Right atrium auricular region (tissue), 2 donors: ENCODE measurements at regions not wholly inside any gene's neighbourhood (a gene's known extent, or its start where the extent isn't known, plus 50 kb on each side); places are given as distances from the start of the nearest gene placed in this dataset.
"Not testable (repeated sequence)": the region's sequence is repeated elsewhere in the genome, so short reads cannot be mapped to it uniquely, and the experiment has no call there.

Experiments
- DNase-seq: peaks from one replicate; pipeline ENCODE4 v3.0.0-alpha.2; 2019; ENCODE audit warnings: low spot score
- H3K27ac ChIP-seq, 2 donors: fragments of 200-600 bp; sonication (generic); 1 replicate in 1 of 2; 2 replicates in 1 of 2; pipeline ENCODE4 v1.5.1; 2016 to 2019
- H3K27me3 ChIP-seq, 2 donors: fragments of 200-600 bp; sonication (generic); one replicate each; pipeline versions ENCODE4 v1.5.1 to v1.6.0; 2017 to 2019
- H3K36me3 ChIP-seq: fragments of 200-600 bp; sonication (generic); one replicate; pipeline ENCODE4 v1.5.1; 2016
- H3K4me1 ChIP-seq, 2 donors: fragments of 200-600 bp; sonication (generic); one replicate each; pipeline versions ENCODE4 v1.5.1 to v1.6.0; 2017 to 2019
- H3K4me3 ChIP-seq, 2 donors: fragments of 200-600 bp; sonication (generic); 1 replicate in 1 of 2; 2 replicates in 1 of 2; pipeline ENCODE4 v1.5.1; 2017 to 2019; ENCODE audit warnings: mild to moderate bottlenecking in 1 of 2, moderate library complexity in 1 of 2
- H3K9me3 ChIP-seq, 2 donors: fragments of 200-600 bp; sonication (generic); one replicate each; pipeline ENCODE4 v1.5.1; 2019
- CTCF ChIP-seq, 2 donors: fragments of 200-600 bp; sonication (generic); IDR thresholded peaks; one replicate each; pipeline ENCODE4 v1.5.1; 2019; ENCODE audit warnings: antibody characterized with exemption in 2 of 2

GRCh38 chr7:53214463-53214862, 179.0 kb downstream of the POM121L12 start:
- TF ChIP-seq CTCF (IDR thresholded peaks at IDR 0.05), result no peak
- Histone ChIP-seq H3K4me3 (no peak overlapping the region), H3K36me3 (no peaks in the 10 kb centered on the region), H3K4me1 (no peaks in the 10 kb centered on the region), H3K27me3 (no peaks in the 10 kb centered on the region), H3K27ac (no peak overlapping the region), H3K9me3 (peaks cover 0 to 31% of the 10 kb centered on the region in 2 donors)
- no peak for DNase-seq

GRCh38 chr7:53218730-53219504, 183.5 kb downstream of the POM121L12 start:
- peak in 1 of 2 donors; percentile 19 for TF ChIP-seq CTCF (IDR thresholded peaks at IDR 0.05)
- H3K9me3 ChIP-seq, result peaks cover 0 to 21% of the 10 kb centered on the region in 2 donors
- H3K27ac ChIP-seq, result peak overlapping the region in 1 of 2 donors; percentile 39
- H3K4me3 ChIP-seq, result peak overlapping the region; percentile 33 to 56
- no peaks in the 10 kb centered on the region for H3K27me3 ChIP-seq
- no peaks in the 10 kb centered on the region for H3K4me1 ChIP-seq
- no peaks in the 10 kb centered on the region for H3K36me3 ChIP-seq
- DNase-seq, result no peak

- DNase-seq, result no peak
- no peak overlapping the region for H3K4me3 ChIP-seq
- H3K4me1 ChIP-seq, result no peaks in the 10 kb centered on the region
- H3K36me3 ChIP-seq, result no peaks in the 10 kb centered on the region
- no peaks in the 10 kb centered on the region for H3K27me3 ChIP-seq
- H3K9me3 ChIP-seq, result no peaks in the 10 kb centered on the region
- no peak for TF ChIP-seq CTCF (IDR thresholded peaks at IDR 0.05)
- H3K27ac ChIP-seq, result no peak overlapping the region
Measured at GRCh38 chr7:53229202-53229601, 193.8 kb downstream of the POM121L12 start.

GRCh38 chr7:53237344-53237913, 202.0 kb downstream of the POM121L12 start:
- no peak for DNase-seq
- Histone ChIP-seq H3K27ac (peak overlapping the region; percentile 77 to 92), H3K27me3 (no peaks in the 10 kb centered on the region)

GRCh38 chr7:53238021-53238605, 202.7 kb downstream of the POM121L12 start:
- peak overlapping the region; percentile 77 to 92 for H3K27ac ChIP-seq

More at GRCh38 chr7:53237344-53237913, 202.0 kb downstream of the POM121L12 start:
- Histone ChIP-seq H3K4me1 (no peaks in the 10 kb centered on the region), H3K36me3 (no peaks in the 10 kb centered on the region), H3K9me3 (no peaks in the 10 kb centered on the region), H3K4me3 (peak overlapping the region; percentile 38 to 44)
- TF ChIP-seq CTCF (IDR thresholded peaks at IDR 0.05), result no peak

GRCh38 chr7:53239151-53239550, 203.7 kb downstream of the POM121L12 start:
- H3K27ac ChIP-seq, result peak overlapping the region; percentile 77 to 92
- not testable (repeated sequence) for H3K36me3 ChIP-seq, H3K27me3 ChIP-seq, H3K9me3 ChIP-seq, H3K4me1 ChIP-seq, DNase-seq
- peak overlapping the region; percentile 38 to 44 for H3K4me3 ChIP-seq

More at GRCh38 chr7:53238021-53238605, 202.7 kb downstream of the POM121L12 start:
- DNase-seq, result no peak
- Histone ChIP-seq H3K4me3 (peak overlapping the region; percentile 38 to 44), H3K4me1 (no peaks in the 10 kb centered on the region), H3K27me3 (no peaks in the 10 kb centered on the region), H3K9me3 (no peaks in the 10 kb centered on the region), H3K36me3 (no peaks in the 10 kb centered on the region)
- TF ChIP-seq CTCF (IDR thresholded peaks at IDR 0.05), result no peak
